ENCODE measurements at regions not wholly inside any gene's neighbourhood (a gene's known extent, or its start where the extent isn't known, plus 50 kb on each side); places are given as distances from the start of the nearest gene placed in this dataset.

DNA sequence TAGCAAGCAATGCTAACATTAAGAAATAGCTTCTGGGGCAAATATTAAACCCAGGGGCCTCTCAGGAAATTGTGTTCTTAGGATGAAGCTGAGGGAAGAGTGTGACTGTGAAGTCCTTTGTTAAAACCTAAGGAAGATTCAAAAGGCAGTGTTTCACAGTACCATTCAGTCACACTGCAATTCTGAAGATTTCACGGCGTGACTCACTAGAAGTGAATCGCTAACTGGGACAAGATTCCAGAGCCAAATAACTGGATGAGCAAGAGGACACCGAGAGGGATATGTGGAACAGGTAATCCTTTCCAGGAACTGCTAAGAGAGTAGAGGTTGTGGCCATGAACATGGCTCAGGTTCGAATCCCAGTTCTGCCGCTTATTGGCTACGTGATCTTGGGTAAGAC is 61.8 kb upstream of the SMAD3 start:
- no peak overlapping the region for H3K4me3 ChIP-seq (ENCODE audit: low read length)
- DNase-seq (ENCODE audit: low read depth, low spot score), result no peak

- DNase-seq (ENCODE audit: low read depth, low spot score), result no peak
- H3K4me3 ChIP-seq (ENCODE audit: low read length), result no peak overlapping the region
Observed at GRCh38 chr15:67004142-67004541, 61.3 kb upstream of the SMAD3 start.

DNA sequence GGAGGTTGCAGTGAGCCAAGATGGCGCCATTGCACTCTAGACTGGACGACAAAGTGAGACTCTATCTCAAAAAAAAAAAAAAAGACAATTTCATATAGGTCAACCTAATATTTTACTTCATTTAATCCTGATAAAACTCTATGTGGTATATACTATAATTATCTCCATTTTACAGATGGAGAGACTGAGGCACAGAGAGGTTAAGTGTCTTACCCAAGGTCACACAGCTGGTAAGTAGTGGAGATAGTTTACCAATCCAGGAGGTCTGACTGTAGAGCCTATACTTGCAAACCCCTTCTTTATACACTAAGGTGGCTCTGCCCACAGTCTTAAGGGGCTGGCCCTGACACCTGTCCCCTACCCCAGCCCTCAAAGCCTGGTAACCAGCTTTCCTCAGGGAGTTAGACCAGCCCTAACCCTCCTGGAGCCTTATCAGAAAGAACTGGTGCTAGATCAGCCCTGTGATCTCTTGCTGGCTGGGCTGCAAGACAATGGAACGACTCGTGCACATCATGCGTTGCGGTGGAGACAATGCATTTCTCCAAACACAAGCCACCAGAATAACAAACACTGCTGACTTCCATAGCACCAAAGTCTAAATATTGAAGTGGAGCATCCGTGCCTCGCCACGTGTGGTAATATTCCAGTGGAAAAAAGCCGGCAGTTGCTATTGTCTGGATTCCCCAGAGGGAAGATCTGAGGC is 60.0 kb upstream of the SMAD3 start:
- no peak for DNase-seq (ENCODE audit: low read depth, low spot score)

GRCh38 chr15:67006083-67007065 is 59.0 kb upstream of the SMAD3 start:
- no peak for DNase-seq (ENCODE audit: low read depth, low spot score)
- no peak overlapping the region for H3K4me3 ChIP-seq (ENCODE audit: low read length)

More for the DNA sequence above, 60.0 kb upstream of the SMAD3 start:
- no peak overlapping the region for H3K4me3 ChIP-seq (ENCODE audit: low read length)

DNA sequence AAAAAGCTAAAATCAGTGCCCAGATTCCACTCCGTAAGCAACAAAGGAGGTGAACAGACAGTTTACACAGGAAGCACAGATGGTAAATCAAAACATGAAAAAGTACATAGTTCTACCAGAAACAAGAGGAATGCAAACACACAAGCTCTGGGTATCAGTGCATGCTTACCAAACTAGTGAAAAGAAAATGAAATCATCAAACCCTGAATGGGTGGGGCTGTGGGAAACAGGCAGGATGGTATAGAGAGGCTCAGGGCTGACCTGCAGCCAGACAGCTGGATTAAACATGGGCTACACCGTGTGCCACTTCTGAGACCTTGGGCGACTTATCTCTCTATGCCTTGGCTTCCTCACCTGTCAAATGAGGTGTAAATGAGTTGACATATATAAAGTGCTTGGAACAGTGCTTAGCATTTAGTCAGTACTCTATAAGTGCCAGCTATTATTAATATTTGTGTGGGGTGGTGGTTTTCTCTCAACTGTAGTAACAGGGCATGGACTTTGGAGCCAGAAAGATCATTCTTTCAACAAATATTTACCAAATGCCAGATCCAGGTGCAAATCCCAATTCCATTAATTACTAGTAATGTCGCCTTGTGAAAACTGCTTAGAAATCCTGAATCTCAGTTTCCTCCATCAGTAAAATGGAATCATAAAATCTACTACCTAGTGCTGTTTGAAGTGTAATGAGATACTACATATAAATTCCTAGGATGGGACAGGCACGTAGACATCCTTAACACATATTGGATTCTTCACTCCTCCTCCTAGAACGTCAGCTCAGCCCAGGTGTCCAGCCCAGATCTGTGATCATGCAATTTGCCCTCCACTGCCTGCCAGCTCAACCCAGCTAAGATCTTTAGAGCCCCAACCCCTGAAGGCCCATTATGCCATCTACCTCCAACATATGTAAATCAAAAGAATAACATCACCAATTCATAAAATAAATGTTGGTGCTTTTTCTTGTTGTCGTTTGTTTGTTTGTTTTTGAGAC is 55.5 kb upstream of the SMAD3 start:
- no peak for DNase-seq (ENCODE audit: low read depth, low spot score)
- no peak overlapping the region for H3K4me3 ChIP-seq (ENCODE audit: low read length)

DNA sequence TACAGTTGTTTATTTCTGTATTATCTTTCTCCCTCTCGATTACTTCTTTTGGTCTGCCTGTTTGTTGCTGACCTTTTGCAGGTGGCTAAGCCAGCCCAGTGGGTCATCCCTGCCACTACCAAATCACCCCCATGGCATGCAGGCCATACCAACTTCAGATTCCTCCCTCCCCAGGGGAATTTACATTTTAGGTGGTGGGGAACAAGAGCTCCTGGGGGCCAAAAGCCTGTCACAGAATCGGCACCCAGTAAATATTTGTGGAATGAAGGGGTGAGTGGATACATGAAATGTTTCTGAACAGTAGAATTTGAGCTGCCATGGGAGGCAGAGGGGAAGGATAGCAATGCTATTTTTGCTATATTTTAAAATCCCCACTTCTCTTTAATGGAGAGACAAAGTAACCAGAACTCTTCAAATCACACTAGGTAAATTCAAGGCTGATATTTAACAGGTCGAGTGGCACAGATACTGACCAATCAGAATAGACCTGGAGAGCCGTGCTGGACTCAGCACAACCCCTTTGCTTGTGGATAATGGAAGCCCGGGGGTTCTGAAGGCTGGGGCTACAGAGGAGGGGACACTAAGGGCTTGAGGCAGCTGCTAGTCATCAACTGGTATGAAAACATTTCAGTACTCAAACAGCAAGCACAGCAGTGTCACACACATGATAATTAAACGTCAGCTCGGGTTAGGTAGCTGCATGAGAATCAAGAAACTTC is 54.3 kb upstream of the SMAD3 start:
- DNase-seq (ENCODE audit: low read depth, low spot score), result no peak
- no peak overlapping the region for H3K4me3 ChIP-seq (ENCODE audit: low read length)

DNA sequence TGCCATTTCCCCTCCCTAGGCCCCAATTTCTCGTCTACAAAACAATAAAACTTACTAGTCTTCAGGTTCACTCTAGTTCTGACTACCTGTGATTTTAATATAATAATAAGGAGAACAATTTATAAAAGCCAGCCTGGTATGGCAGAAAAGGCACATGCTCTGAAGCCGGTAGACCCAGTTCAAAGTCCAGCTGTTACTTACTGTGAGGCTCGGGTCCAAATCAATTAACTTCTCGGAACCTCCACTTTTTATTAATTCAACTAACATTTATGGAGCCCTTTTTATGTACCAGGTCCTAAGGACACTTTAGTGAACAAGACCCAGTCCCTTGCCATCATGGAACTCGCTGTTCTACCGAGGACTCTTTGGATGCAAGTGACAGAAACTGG is 53.8 kb upstream of the SMAD3 start:
- no peak overlapping the region for H3K4me3 ChIP-seq (ENCODE audit: low read length)
- DNase-seq (ENCODE audit: low read depth, low spot score), result no peak

GRCh38 chr15:67013696-67014095 is 51.7 kb upstream of the SMAD3 start:
- H3K4me3 ChIP-seq (ENCODE audit: low read length), result no peak overlapping the region
- no peak for DNase-seq (ENCODE audit: low read depth, low spot score)
